Fibroblast of lung (primary cell): ENCODE measurements at regions not wholly inside any gene's neighbourhood (a gene's known extent, or its start where the extent isn't known, plus 50 kb on each side); places are given as distances from the start of the nearest gene placed in this dataset.
"Not testable (repeated sequence)": the region's sequence is repeated elsewhere in the genome, so short reads cannot be mapped to it uniquely, and the experiment has no call there.

Source experiments
- CTCF ChIP-seq, 2 donors: IDR thresholded peaks in 1 of 2; conservative IDR thresholded peaks in 1 of 2; 1 replicate in 1 of 2; 2 replicates in 1 of 2; pipeline ENCODE4 v1.5.1; 2011 to 2012; ENCODE audit warnings: low read length in 2 of 2, control low read depth in 1 of 2, inconsistent platforms in 1 of 2, low read depth in 1 of 2, mild to moderate bottlenecking in 1 of 2
- EZH2 ChIP-seq: IDR thresholded peaks from 2 replicates; pipeline ENCODE4 v1.5.1; 2012; ENCODE audit warnings: low read length, control low read depth, mild to moderate bottlenecking; ENCODE audit errors: missing control alignments

DNA sequence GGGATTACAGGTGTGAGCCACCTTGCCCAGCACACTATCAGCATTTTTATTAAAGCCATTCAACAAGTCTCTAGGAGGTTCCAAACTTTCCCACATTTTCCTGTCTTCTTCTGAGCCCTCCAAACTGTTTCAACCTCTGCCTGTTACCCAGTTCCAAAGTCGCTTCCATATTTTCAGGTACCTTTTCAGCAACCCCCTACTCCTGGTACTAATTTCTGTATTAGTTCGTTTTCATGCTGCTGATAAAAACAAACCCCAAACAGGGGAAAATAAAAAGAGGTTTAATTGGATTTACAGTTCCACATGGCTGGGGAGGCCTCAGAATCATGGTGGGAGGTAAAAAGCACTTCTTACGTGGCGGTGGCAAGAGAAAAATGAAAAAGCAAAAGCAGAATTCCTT lies 81.2 kb upstream of the GRIP1 start:
- not testable (repeated sequence) for TF ChIP-seq EZH2; CTCF (conservative IDR thresholded peaks at IDR 0.05 in 1 of 2, IDR thresholded peaks at IDR 0.05 in 1 of 2; ENCODE audit: low read depth in 1 of 2, low read length in 2 of 2)
